Inflammatory macrophage treated with lipopolysaccharide for 4 hours (primary cell): ENCODE measurements at regions not wholly inside any gene's neighbourhood (a gene's known extent, or its start where the extent isn't known, plus 50 kb on each side); places are given as distances from the start of the nearest gene placed in this dataset.

Source experiments
- DNase-seq: peaks from one replicate; pipeline ENCODE4 v3.0.0-alpha.2; 2020

DNA sequence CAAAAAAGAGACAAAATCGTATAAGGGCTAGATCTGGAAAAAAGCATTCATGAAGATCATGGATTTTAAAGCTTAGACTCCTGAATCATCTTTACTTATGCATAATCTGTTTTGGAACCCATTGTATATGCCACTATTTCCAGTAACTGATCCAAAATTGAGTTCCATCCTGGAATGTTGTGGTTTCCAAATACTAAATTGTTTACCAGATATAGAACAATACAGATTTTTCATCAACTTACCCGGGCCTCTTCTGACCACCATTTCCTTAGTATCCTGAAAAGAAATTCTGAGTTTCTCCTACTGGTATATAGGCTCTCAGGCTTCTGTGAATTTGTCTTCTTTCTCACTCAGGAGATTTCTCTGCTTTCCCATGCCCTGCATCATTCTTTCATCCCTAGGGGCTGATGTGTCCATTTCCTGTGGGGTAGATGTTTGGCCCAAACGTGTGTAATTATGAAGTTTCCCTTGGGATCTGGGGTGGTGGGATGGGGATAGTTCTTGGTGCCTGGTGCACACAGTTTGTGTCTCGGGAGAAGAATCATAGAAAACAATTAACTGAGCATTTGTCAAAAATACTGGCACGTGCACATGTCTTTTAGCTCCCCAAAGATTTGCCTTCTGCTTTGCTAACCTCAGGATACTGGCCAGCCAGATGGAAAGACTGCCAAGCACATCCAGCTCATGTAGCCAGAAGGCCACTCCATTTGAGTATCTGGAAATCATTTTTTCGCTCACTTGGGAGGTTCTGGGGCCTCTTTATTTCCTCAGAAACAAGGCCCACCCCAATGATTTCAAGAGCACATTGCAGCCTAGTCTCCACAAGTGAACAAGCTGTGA, 127.8 kb downstream of the NTMT2 start:
- DNase-seq, result no peak

DNA sequence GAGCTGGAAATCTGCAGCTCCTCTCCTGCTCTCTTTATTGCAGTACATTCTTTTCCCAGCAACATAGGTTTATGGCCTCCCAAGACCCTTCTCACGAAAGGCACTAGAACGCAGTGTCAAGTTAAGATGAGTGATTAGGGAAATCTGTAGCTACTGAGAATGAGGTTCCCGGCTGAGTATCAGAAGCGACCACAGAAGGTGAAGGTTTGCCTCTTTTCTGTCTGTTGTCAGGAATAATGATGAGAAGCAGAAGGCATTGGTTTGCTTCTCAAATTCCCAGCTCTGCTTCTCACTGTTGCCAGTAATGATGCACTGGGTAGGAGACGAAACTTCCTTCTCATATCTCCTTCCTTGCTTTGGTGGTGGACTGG, 128.4 kb downstream of the NTMT2 start:
- no peak for DNase-seq

DNA sequence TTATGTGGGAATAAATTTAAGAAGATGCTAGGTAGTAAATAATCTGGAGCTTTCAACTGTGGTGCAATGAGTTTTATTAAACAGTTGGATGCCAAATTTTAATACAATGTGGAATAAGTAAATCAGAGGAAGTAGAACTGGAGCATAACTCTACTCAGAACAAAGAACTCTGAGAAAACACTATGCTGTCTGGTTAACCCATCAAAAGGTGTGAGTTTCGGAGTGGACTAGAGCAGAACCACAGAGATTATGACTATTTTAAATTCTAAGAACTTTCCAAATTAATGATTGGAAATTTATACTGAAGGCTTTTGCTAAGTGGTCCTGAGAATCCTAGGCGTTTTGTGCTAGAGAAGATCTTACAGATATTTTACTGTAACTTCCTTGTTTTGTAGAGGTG, 132.2 kb downstream of the NTMT2 start:
- no peak for DNase-seq

DNA sequence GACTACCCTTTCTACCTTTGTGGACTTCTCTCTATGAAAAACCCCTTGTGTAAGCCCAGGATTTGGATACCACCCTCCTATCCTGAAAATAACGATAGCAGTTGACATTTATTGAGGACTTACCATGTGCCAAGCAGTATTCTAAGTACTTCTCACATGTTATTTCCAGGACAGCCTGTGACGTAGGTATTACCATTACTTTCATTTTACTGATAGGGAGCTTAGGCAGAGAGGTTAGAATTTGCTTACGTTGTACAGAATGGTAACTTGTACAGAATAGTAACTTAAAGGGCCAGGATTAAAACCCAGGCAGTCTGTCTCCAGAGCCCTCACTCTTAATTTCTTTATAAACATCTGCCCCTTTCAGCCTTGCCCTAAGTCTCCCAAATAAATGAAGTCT, 138.3 kb downstream of the NTMT2 start:
- no peak for DNase-seq

DNA sequence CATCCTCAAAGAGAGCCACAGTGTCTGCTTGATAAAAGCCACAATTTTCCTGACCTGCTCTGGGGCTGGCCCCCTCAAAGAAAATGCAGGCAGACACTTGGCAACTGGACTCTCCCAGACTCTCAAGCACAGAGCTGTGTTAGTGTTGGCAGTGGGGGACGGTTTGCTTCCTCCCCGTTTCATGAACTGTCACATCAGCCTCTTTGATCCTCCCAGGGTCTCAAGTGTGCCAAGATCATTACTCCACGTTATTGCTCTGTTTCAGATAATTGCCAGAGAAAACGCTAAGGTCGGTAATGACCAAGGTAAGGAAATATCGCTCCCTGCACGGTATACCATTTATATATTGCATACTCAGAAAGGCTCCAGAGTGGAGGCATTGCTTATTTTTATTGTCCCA, 138.8 kb downstream of the NTMT2 start:
- no peak for DNase-seq

DNA sequence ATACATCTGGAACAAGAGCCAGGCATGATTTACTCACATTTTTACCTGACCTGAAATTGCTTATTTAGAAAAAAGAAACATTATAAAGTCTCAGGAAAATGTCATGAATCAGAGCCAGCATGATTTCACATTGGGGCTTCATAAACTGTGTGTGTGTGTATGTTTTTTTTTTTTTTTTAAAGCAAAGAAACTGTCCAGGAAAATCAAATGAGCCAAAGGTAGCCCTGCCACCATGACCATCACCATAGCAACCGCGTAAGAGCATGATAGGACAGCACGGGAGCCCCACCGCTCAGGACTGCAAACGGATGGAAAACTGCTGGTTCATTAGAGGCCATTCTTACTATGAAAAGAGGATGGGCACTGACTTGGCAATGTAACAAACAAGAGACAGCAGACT, 139.2 kb downstream of the NTMT2 start:
- DNase-seq, result no peak

DNA sequence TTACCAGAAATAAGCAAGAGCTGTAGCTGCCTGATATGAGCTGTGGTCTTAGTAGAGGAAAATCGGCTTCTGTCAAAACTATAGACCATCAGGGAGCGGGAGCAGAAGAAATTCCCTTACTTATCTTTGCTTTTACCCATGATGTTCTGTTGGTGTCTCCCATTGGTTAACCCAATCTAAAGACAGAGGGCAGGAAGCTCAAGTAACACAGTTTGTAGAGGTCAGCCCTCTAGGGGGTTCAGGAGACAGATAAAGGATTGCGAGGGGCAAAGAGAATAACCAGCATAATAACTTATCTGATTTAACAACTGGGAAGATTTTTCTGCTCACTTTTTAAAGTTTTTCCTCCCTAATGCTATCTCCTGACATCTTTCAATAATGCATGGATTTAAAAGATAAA, 142.4 kb downstream of the NTMT2 start:
- DNase-seq, result no peak

DNA sequence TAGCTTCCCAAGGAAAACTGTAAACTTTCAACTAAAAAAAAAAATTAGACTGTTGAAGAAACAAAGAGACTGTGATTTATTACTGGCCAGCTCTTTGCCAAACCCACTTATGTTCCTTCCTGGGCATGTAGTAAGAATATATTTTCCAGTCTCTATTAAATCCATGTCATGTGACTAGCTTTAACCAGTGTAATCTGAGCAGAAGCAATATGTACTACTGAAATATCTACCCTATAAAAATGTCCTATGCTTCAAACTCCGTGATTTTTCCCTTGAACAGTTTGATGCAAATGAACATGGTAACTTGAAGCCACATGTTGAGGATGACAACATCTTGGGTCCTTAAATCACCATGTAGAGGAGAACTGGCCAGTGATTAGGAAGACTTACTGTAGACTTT, 144.5 kb downstream of the NTMT2 start:
- DNase-seq, result no peak

DNA sequence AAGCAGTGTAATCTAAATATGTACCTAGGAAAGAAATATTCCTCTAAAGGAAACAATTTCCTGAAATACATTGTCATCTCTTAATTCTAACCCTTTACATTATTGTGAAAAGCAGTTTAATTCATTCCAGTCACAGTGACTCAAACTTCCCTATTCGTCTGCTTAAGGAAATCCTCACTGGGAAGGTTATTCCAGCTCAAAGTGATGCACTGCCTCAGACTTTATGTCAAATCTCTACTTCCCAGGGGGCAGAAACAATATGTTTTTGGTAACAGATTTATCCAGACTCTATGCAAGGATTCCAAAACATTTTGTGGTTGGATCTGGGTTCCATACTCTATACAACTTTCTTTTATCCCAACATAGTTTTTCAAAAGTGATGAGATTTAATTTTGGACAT, 145.2 kb downstream of the NTMT2 start:
- no peak for DNase-seq

DNA sequence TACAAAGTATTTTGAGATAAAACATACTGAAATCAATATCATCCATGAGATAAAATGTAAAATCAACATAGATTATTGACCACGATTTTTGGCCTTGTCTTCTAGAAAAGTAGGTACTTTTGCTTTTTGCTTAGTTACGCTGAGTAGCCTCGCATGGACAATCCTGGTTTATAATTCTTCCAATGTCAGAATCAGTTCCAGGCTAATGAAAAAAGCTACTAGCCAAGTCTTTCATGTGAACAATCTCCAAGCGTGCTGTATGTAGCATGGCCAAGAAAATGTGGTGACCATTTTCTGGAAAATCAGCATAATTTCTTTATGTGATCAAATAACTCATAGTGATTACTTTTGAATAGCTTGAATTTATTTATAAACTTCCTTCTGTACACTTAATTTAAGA, 145.8 kb downstream of the NTMT2 start:
- DNase-seq, result no peak

DNA sequence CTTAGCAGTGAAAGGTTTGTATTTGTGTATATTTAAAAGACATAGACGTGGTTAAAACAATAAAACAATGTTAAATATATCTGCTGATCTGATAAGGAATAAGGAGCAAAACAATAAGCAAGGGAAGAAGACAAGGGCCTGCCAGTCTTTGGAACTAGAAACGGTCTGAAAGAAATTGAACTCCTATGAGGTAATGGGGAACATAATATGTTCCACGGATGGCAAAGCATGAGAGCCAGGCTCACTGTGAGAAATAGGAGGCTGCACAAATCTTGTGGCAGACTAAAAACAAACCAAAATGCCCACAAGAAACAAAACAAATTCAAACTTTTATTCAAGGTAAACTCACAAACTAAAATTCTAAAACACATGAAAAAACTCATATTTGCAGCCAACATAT, 150.5 kb downstream of the NTMT2 start:
- no peak for DNase-seq

DNA sequence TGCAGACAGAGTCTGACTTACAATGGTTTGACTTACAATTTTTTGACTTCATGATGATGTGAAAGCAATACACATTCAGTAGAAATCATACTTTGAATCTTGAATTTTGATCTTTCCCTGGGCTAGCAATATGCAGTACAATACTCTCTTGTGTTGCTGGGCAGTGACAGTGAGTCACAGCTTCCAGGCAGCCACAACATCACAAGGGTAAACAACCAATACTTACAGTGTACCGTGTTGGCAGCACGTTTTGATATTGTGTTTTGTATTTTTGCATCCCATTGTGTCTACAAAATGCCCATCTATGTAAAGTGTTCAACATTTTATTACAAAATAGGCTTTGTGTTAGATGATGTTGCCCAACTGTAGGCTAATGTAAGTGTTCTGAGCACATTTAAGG, 150.9 kb downstream of the NTMT2 start:
- no peak for DNase-seq

DNA sequence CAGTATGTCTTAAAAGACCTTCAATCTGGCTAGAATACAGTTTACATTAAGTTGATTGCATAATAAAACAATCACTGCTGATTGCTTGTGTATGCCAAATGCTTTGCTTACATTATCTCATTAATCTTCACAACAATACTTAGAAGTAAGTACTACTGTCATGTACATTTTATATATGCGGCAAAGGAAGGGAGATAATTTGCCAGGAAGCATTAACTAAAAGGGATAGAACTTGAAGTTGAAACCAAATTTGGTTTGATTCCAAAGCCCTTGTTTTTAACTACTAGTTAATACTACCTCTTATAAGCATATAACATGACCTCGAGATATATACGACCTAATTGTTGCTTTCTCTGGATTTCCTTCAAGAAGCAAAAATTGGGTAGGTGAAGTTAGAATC, 155.8 kb downstream of the NTMT2 start:
- DNase-seq, result no peak

DNA sequence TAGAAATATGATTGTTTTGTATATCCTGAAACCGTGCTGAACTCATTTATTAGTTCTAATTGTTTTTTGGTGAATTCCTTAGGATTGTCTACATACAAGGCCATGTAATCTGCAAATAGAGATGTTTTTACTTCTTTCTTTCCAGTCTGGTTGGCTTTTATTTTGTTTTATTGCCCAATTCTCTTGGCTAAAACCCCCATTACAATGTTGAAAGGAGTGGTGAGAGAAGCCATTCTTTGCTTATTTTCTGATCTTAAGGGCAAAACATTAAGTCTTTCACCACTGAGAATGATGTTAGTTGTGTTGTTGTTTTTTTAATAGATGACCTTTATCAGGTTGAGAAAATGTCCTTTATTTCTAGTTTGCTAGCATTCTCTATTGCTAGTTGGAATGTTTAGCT, 157.3 kb downstream of the NTMT2 start:
- no peak for DNase-seq

DNA sequence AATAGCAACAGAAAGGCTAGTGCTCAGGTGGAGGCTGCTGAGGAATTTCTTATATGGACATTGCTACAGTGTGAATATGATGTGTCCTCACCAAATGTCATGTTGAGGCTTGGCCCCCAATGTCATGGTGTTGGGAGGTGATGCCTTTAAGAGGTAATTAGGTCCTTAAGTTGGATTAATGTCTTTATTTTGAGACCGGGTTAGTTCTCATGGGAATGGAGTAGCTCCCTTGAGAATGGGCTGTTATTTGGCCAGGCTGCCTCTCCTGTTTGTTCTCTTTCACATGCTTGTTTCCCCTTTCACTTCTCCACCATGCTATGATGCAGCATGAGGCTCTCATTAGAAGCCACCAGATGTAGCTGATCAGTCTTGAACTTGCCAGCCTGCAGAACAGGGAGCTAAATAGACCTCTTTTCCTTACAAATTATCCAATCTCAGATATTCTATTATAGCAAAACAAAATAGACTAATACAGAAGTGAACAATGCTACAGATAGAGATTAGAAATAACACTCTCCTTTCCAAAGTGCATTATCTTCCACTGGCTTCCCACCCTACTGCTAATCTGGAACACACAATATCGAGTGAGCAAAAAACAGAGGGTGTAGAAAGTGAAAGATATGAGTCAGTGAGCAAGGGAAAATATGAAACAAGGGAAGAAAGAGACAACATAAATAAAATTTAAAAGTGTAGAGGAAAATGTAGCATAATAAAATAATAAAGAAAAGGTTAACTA, 160.2 kb downstream of the NTMT2 start:
- no peak for DNase-seq

DNA sequence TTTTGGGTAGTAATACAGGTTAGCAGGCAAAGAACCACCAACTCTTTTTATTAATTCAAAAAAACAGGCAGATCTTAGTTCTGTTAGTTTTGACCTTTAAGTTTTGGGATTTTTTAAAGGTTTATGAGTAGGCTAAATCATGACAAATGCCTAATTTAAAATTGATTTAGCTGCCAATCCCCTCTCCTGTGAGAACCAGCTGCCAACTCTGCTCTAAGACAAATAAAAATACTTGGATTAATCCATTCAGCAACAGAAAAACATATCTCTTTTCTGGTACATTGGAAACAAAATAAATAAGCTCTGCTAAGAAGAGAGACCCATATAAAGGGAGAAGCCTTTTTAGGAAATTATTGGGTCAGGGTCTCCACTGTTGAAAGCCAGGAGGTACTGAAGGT, 160.8 kb downstream of the NTMT2 start:
- no peak for DNase-seq

DNA sequence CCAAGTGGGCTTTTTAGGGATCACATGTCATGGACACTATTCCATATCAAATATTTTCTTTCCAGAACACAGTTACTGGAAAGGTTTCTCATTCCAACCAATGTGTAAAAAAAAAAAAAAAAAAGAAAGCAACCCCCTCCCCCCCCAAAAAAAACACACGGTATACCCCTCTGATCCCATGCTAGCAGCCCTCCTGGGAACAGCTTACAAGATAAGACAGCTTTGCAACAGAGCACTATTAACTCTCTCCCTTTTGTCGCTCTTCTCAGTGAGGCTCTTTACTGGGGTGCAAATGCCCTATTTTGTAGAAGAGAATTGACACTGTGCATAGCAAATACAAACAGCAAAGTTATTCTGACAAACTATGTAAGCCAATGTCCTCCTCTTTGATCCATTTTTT, 161.2 kb downstream of the NTMT2 start:
- DNase-seq, result no peak

DNA sequence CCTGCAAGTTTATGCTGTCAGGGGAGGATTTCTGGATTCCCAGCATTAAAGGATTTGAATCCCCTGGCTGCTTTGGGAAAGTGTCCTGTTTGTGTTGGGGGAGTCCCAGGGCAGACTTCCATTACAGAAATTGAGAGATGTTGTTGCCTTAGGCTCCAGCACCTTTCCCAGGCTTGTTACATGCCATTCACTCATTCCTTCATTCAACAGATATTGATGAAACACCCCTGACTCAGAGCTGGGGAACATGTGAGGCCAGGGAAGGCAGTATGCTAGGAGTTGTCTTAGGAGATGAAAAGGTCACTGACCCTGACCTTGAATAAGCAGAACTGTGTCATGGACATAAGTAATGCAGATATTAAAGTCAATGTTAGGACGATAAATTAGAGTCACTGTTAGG, 161.7 kb downstream of the NTMT2 start:
- no peak for DNase-seq

DNA sequence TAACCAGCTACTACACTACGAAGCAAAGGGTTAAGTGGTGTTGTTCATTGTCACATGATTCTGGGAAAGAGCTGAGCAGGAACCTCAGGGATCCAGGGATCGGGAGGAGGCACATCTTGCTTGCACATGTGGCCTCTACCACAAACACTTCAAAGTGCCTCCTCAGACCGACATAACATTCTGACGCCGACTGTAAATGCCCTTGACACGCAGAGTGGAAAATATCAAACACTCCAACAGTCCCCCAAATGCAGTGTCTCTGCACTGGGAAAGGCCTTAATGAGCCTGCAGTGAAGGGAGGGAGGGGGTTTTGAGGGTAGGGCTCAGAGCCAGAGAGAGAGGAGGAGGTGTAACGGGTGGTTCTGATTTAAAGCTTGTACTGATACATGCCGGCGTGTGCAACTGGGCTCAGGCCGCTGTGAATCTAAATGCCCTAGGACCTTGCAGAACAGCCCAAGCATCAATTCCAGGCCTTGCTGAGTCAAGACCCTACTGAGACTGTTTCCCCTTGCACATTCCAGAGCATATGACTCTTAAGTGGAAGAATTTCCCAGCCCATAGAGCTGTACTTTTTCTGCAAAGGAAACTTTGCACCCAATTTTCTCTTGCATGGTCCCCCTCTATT, 163.7 kb downstream of the NTMT2 start:
- no peak for DNase-seq

DNA sequence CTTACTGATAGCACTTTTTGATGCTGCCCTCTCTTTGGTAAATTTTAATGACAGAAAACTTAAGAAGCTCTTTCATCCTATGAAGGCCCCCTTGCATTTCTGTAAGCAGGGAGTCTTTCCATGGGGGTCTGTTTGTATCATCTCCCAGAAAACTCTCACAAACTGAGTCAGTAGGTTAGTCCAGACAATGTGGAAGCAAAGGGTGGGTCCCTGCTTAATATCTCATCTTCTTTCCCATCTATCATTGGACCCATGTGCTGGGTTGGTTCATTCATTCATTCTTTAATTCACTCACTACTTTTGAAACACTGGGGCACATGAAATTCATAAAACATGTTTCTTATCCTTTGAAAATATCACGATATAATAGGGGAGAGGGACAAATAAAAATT, 164.3 kb downstream of the NTMT2 start:
- DNase-seq, result no peak

DNA sequence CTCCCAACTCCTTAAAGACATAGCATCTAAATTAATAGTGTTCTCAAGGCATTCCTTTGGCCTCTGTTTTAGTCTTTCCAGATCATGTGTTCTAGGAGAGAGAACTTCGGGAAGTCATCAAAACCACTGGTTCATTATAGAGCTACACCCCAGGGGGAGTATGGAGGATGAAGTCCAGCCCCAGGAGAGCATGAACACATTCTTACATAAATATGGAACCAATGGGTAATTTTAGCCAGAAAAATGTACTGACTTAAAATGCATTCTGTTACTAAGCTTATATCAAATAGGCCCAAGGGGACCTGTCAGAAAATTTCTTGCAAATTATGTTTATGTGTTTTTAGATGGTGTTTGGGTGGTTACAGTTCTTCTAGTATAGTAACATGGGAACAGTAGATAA, 165.2 kb downstream of the NTMT2 start:
- DNase-seq, result no peak

DNA sequence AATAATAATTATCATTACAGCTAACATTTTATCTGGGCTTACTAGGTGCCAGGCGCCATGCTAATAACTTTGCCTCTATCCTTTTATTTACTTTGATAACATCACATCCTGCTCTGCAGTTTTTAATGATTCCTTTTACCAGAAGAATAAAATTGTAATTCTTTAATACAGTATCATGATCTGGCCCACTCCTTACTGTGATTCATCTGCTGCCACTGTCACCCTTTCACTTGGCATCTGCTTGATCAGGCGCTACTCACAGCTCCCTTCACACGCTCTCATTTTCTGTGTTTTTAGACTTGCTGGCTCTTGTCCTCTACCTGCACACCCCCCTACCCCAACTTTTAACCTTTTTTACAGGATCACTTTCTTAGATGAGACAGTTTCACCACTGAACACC, 167.5 kb downstream of the NTMT2 start:
- DNase-seq, result no peak

DNA sequence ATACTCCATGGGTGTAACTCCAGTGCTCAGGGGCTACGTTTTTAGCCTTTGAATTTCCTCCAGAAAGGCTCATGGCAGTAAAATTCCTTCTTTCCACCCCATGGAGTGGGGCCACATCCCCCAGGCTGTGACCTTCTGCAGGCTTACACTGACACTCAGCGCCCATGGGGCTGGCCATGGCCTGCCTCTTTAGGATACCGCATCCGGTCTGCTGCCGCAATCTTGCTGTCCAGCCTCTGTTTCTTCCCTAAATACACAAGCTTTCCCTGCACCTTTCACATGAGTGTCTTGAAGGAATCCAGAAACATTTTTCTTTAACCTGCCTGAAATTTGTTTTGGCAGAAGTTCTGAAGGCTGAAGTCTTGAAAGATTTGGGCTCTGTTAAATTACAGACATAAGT, 170.5 kb downstream of the NTMT2 start:
- DNase-seq, result no peak

DNA sequence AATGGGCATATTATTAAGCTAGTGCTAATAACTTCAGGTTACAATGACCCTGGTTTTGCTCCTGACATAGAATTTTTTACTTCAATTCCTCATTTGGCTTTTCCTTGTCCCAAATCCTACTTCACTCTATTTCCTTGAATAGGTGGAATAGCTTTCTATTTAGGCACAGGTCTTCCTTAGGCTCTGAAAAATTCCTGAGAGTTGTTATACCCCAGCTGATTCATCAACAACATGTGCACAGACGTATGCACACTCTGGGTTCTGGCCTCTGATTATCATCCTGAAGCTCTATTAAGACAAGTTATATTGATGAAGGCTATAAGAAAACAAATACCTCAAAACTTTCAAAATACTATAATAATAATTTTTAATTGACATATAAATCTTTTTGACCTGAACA, 172.4 kb downstream of the NTMT2 start:
- DNase-seq, result no peak
